ENCODE measurements at regions not wholly inside any gene's neighbourhood (a gene's known extent, or its start where the extent isn't known, plus 50 kb on each side); places are given as distances from the start of the nearest gene placed in this dataset.

DNA sequence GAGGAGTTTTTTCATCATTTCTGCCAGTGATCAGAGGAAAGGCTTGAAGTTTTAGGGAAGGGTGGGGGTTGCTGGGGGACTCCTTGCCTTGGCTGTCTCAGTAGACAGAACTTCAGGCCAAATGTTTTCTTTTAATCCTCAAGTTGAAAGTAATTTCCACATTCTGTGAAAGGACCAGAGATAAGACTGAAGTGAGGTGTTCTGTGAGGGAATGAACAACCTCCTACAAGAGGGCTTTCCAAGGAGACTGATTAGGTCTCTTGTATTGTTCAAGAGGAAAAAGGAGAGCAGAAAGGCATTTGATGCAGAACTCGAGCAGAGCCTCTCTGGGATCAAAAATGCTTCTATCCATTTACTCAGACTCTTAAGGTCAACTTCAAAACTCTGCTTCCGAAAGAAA, 282.1 kb upstream of the ATP10B start:
- DNase-seq (ENCODE audit: low spot score), result no peak

DNA sequence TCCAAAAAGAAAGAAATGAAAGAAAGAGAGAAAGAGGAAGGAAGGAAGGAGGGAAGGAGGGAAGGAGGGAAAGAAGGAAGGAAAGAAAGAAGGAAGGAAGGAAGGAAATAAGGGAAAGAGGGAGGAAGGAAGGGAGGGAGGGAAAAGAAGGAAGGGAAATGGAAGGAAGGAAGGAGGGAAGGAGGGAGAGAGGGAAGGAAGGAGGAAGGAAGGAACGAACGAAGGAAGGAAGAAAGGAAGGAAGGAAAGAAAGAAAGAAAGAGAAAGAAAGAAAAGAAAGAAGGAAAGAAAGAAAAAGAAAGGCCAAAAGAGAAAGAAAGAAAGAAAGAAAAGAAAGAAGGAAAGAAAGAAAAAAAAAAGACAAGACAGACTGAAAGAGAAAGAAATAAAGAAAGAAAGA, 263.9 kb upstream of the ATP10B start:
- DNase-seq (ENCODE audit: low spot score), result no peak

DNA sequence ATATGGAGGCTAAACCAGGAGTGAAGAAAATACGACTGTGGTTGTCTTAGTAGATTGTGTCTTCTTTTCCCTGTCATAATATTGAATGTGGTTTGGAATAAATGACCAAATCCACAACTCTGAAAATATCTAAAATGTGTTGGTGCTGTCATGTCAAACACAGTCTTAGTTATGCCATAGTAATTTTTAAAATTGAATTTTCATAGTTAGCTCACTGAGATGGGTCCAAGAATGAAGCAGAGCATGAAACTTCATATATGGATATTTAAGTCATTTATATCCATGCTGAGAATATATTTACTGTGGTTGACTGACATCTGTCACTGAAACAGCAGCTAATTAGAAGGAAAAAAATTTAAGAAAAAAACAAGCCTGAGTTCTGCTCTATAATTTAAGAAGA, 260.4 kb upstream of the ATP10B start:
- no peak for DNase-seq (ENCODE audit: low spot score)

DNA sequence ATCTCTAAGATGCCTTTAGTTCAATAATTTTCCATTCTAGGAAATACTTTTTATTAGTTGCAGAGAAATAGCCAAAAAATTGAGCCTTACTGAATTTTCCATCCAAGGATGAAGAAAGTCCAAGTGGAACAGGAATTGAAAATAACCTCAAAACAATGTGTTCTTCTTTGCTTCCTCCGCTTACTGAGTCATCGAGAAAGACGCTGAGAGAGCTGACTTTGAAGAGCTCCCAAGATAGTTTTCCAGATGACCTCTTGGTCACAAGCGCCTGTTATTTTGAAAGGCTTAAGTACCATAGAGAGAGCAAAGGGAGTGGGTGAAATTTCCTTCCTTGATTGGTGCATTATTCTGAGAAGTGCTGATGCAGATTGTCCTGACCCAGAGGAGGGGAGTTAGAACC, 253.5 kb upstream of the ATP10B start:
- DNase-seq (ENCODE audit: low spot score), result no peak

DNA sequence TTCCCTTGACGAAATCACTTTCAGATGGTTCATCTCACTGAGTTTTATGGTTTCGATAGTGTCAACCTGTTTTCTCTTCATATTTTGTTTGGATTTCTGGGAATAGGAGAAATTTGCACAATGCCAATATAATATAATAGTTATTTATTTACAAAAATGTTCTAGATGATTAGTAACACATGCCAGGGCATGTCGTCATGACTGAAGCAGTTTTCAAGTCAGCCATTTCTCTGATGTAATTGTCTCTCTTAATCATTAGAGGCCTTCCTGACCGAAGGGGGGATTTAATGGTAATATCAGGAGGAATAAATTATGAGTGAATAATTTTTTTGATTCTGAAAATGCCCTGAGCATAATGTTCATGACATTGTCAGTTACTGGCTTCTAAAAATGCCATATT, 246.5 kb upstream of the ATP10B start:
- DNase-seq (ENCODE audit: low spot score), result no peak

GRCh38 chr5:161096581-161096980, 244.6 kb upstream of the ATP10B start:
- DNase-seq (ENCODE audit: low spot score), result no peak

DNA sequence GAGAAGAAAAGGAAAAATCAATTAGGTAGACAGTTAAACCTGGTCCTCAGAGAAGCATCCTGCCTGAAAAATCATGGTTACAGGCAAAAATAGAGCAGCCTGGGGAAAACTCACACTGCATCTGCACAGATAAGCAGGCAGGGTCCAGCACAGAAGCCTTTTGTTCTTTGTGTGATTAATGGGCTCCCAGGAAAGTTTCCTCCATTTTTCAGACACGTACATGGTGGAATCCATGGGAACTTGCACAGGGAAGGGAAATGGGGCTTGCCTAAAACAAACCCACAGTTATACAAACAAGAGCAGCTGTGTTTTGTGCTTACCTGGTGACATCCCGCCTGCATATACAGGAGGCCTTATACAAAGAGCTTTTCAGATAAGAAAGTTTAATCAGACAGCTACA, 243.9 kb upstream of the ATP10B start:
- no peak for DNase-seq (ENCODE audit: low spot score)

GRCh38 chr5:161094411-161094810, 242.4 kb upstream of the ATP10B start:
- no peak for DNase-seq (ENCODE audit: low spot score)

GRCh38 chr5:161093100-161093499, 241.1 kb upstream of the ATP10B start:
- DNase-seq (ENCODE audit: low spot score), result no peak

DNA sequence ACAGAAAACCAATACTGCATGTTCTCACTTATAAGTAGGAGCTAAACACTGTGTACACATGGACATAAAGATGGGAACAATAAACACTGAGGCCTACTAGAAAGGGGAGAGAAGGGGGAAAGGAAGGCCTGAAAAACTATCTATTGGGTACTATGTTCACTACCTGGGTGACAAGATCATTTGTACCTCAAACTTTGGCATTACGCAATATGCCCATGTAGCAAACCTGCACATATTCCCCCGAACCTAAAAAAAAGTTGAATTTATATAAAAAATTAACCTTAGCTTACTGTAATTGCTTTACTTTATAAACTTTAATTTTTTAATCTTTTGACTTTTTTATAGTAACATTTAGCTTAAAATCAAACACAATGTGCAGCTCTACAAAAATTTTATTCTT, 237.6 kb upstream of the ATP10B start:
- no peak for DNase-seq (ENCODE audit: low spot score)

- peak; percentile 2 for DNase-seq (ENCODE audit: low spot score)
These were observed 234.4 kb upstream of the ATP10B start for GRCh38 chr5:161086461-161086860.

GRCh38 chr5:161085056-161085455, 233.0 kb upstream of the ATP10B start:
- DNase-seq (ENCODE audit: low spot score), result no peak

- DNase-seq (ENCODE audit: low spot score), result no peak
These were observed 232.1 kb upstream of the ATP10B start for GRCh38 chr5:161084115-161084514.

GRCh38 chr5:161078793-161079192, 226.8 kb upstream of the ATP10B start:
- DNase-seq (ENCODE audit: low spot score), result no peak

DNA sequence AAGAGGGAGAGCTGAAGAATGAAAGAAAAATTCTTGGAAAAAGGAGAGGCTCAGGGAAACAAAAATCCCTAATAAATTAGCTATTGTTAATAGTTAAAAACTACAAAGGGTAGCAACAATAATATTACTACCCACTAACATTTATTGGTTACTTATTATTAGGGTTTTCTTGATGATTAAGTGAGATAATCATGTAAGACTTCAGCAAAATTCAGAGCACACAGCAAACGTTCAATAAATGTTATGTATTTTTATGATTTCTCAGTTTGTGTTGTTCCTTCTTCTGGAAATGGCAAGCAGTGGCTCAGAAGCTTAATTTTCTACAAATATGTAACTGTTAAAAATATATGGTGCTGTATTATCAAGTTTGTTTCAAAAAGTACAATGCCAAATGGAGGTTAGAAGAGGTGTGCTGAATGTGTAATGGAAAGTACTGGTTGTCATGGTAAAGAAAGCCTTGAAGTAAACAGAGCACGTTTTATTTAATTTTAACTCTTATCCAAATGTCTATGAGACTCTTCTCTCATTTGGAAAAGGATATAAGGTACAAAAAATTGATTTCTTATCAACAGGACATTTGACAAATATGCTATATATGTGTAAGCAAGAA, 226.0 kb upstream of the ATP10B start:
- DNase-seq (ENCODE audit: low spot score), result no peak

GRCh38 chr5:161077496-161077895, 225.5 kb upstream of the ATP10B start:
- DNase-seq (ENCODE audit: low spot score), result no peak

DNA sequence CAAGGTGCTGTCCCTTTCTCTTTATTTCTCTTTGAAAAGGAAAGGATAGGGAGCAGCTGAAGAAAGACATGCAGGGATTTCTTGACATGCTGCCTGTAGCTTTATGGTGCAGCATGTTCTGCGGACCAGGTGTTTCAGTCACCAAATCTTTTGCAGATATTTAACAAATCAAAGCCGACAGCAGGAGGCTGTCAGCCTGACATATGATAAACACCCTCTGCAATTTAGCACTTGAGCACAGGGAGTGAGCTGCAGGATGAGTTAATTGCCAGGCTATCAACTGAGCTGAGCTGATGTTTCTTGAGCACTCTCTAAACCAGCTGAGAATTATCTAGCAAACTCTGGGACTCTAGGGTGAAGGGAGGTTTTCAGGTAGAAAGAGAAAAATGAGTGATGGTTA, 212.8 kb upstream of the ATP10B start:
- no peak for DNase-seq (ENCODE audit: low spot score)

- DNase-seq (ENCODE audit: low spot score), result no peak
These were observed 212.3 kb upstream of the ATP10B start for GRCh38 chr5:161064297-161064696.

- DNase-seq (ENCODE audit: low spot score), result no peak
These were observed 206.8 kb upstream of the ATP10B start for GRCh38 chr5:161058781-161059180.

DNA sequence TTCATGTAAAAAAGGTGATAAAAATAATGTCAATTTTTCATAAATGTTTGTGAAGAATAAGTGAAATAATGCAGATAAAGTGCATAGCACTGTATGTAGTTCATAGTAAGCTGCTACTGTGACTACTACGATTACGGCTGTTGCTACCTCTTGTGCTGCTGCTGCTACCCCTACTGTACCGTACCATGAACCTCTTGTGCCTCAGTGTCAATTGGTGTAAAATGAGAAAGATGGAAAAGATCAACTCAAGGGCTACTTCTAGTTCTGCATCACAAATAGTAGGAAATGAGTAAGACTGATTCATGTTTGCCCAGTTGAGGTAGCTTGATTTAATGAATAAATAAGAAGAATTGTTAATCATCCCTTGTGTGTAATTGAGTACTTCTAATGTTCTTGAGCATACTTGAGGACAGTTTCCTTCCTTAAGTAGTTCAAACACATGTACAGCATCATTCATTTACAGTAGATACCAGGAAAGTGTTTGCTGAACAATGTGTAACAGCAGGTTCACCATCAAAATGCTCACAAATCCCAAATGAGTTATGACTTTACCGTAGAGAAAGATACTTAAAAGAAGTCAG, 200.0 kb upstream of the ATP10B start:
- DNase-seq (ENCODE audit: low spot score), result no peak

DNA sequence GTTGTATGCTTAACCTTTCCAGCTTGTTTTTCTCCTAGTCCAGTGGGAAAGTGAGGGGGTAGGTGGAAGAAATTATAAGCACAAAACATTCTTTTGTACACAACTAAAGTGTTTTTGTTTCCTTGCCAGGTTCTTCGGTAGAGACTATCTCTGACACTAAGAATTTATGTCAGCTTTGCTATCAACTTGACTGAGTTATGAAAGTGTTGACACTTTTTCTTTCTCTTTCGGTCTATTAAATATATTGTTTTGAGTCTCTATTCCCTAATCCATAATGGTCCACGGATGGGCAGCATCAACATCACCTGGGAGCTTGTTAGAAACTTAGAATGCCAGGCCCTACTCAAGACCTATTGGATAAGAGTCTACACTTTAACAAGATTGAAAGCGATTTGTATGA, 195.0 kb upstream of the ATP10B start:
- DNase-seq (ENCODE audit: low spot score), result no peak

DNA sequence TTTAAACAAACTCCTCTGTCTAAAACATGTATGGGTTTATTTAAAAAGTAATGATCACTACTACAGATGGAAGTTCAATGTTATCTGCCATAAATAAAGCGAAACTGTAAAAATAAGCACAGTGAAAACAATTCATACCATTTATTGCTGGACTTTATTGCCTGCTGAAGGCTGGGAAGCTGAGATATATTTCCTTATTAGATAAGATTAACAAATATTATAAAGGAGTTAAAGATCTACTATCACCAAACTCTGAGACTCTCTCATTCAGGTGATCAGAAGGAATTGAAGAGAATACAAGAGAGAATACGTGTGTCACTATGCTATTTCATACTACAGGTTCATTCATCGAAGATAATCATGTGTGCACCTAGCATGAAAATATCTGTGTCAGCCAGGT, 190.9 kb upstream of the ATP10B start:
- DNase-seq (ENCODE audit: low spot score), result no peak

DNA sequence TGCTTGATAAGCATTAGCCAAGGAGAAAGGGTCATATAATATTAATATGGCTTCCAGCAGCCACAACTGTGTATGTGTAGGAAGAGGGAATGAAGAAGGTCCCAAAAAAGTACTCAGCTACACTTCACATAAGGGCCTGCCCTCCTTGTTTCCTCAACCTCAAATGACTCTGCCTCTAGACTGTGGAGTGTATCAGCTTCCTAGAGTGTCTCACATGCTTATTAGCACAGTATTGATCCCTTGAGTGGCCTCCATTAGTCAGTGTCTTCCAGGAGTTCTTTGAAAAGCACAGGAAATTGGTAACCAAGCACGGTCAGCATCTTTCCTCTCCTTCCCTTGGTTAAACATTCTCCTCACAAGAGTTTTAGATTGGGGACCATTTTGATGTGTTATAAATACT, 190.4 kb upstream of the ATP10B start:
- DNase-seq (ENCODE audit: low spot score), result no peak

DNA sequence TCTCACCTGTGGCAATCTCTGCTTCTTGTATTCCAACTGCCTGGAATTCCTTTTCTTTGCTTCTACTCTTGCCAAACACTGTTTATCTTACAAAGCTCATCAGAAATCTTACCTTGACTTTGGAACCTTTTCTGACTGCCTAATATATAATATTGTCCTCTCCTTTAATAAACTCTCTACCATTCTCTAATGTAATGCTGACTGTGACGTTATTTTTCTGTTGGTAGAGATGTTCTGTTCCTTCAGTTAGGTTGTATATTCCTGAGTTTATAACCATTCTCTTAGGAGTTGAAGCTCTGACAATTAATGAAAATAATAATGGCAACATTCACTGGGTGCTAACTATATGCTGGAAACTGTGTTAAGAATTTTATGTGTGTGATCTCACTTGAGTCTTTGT, 188.8 kb upstream of the ATP10B start:
- no peak for DNase-seq (ENCODE audit: low spot score)

DNA sequence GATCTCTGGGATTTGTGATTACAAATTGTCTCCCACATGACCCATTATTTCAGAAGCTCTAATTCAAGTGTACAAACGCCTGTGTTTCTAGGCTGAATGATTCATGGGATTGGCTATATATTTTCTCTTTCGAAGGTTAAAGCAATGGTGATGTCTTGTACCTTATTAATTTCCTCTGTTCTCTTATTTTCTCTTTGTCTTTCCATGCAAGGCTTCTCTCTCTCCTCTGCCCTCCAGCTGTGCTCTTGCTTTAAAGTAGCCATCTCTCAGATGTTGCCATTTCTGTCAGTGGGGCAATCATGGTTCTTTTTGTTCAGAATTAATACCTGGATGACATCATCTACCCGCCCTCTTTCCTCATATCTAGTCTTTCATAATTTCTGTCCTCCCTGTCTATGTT, 184.3 kb upstream of the ATP10B start:
- no peak for DNase-seq (ENCODE audit: low spot score)

Measured in hepatic stellate cell (primary cell).